Loucy (cell line): ENCODE measurements at regions not wholly inside any gene's neighbourhood (a gene's known extent, or its start where the extent isn't known, plus 50 kb on each side); places are given as distances from the start of the nearest gene placed in this dataset.

Experiments used
- CTCF ChIP-seq: fragments of 200-600 bp; sonication (generic); conservative IDR thresholded peaks from 2 replicates; pipeline ENCODE4 v1.5.1; 2014; ENCODE audit warnings: mild to moderate bottlenecking, antibody characterized with exemption, low read length
- EZH2phosphoT487 ChIP-seq: fragments of 200-600 bp; IDR thresholded peaks from 2 replicates; pipeline ENCODE4 v1.6.1; 2018; ENCODE audit warnings: antibody characterized with exemption, mild to moderate bottlenecking, moderate library complexity, borderline replicate concordance

- TF ChIP-seq CTCF, result no peak
- TF ChIP-seq EZH2phosphoT487, result no peak
Observed at GRCh38 chr5:167155387-167156005, 1135.9 kb upstream of the WWC1 start.
